GM12878 (cell line): ENCODE measurements at regions not wholly inside any gene's neighbourhood (a gene's known extent, or its start where the extent isn't known, plus 50 kb on each side); places are given as distances from the start of the nearest gene placed in this dataset.

Experiments
- ATAC-seq: fragments of 200-7000 bp; cut with Tn5 transposase; 3 replicates; pipeline ENCODE4 v1.9.1; 2020; ENCODE audit warnings: mild to moderate bottlenecking, moderate library complexity
- BruUV-seq: library from RNA; stranded (reverse); fragments of 400-500 nt; replicated peaks from 2 replicates; lab custom pipeline; 2021; lab: Mats Ljungman, UMichigan
- CTCF ChIA-PET: fragments of 300-600 bp; sonication (Branson Sonifier 250); formaldehyde crosslinking; extraction: SDS; loops from one replicate; lab custom pipeline; 2021; ENCODE audit warnings: inconsistent platforms; lab: Yijun Ruan, JAX
- POLR2A ChIA-PET: fragments of 350-600 bp; formaldehyde crosslinking; extraction: SDS; loops from one replicate; lab custom pipeline; 2021; ENCODE audit warnings: inconsistent platforms; lab: Charles Lee
- RAD21 ChIA-PET: fragments of 300-600 bp; sonication (Branson Sonifier 250); formaldehyde crosslinking; loops from one replicate; lab custom pipeline; 2023; ENCODE audit warnings: antibody characterized with exemption; ENCODE audit not compliant: unreplicated experiment; lab: Charles Lee
- SMC1A ChIA-PET: fragments of 300-600 bp; sonication (Branson Sonifier 250); formaldehyde crosslinking; loops from one replicate; lab custom pipeline; 2023; ENCODE audit not compliant: unreplicated experiment, uncharacterized antibody; lab: Charles Lee
- DNase-seq: peaks from one replicate; pipeline ENCODE4 v3.0.0-alpha.2; 2011; ENCODE audit warnings: low read depth, low spot score
- FAIRE-seq: peaks from 3 replicates; lab custom pipeline; 2011; peaks lifted over from hg19 to GRCh38; lab: Jason Lieb, UNC
- H2AFZ ChIP-seq: 2 replicates; pipeline ENCODE4 v1.6.0; 2011; ENCODE audit warnings: low read depth, low read length, control low read depth; ENCODE audit not compliant: control insufficient read depth
- H3K27ac ChIP-seq: 2 replicates; pipeline ENCODE4 v1.5.1; 2011; ENCODE audit warnings: control low read depth; ENCODE audit not compliant: control insufficient read depth, insufficient read depth
- H3K27me3 ChIP-seq, 2 experiments: replicated peaks in 1 of 2; 2 replicates each; pipeline versions ENCODE4 v1.6.0 to v1.6.1; 2011; ENCODE audit warnings: low read length in 1 of 2; ENCODE audit not compliant: control insufficient read depth in 2 of 2, insufficient read depth in 2 of 2
- H3K36me3 ChIP-seq, 2 experiments: 2 replicates each; pipeline ENCODE4 v1.5.1; 2011; ENCODE audit warnings: low read length in 1 of 2; ENCODE audit not compliant: control insufficient read depth in 2 of 2, insufficient read depth in 2 of 2
- H3K4me1 ChIP-seq: 2 replicates; pipeline ENCODE4 v1.6.1; 2011; ENCODE audit warnings: mild to moderate bottlenecking, low read length, moderate library complexity, mixed read lengths; ENCODE audit not compliant: control insufficient read depth, insufficient read depth
- H3K4me2 ChIP-seq: 2 replicates; pipeline ENCODE4 v1.6.0; 2011; ENCODE audit warnings: control low read depth; ENCODE audit not compliant: control insufficient read depth, insufficient read depth
- H3K4me3 ChIP-seq: fragments of 200-600 bp; sonication (generic); 2 replicates; pipeline ENCODE4 v1.5.1; 2016
- H3K79me2 ChIP-seq: 2 replicates; pipeline ENCODE4 v1.6.0; 2011; ENCODE audit warnings: low read length; ENCODE audit not compliant: control insufficient read depth, insufficient read depth
- H3K9ac ChIP-seq: 2 replicates; pipeline ENCODE4 v1.8.0; 2011; ENCODE audit warnings: low read length, control low read depth, mixed read lengths; ENCODE audit not compliant: control insufficient read depth, insufficient read depth
- H3K9me3 ChIP-seq: replicated peaks from 3 replicates; pipeline ENCODE4 v1.5.1; 2011; ENCODE audit warnings: mild to moderate bottlenecking, low read length; ENCODE audit not compliant: control insufficient read depth, insufficient read depth
- H4K20me1 ChIP-seq: 2 replicates; pipeline ENCODE4 v1.6.0; 2011; ENCODE audit not compliant: control insufficient read depth, insufficient read depth
- ESRRA ChIP-seq: IDR thresholded peaks from 2 replicates; pipeline ENCODE4 v1.6.1; 2012; ENCODE audit warnings: mild to moderate bottlenecking, low read length, improper control_type of control experiment
- FOXK2 ChIP-seq: fragments of 450-650 bp; IDR thresholded peaks from 2 replicates; pipeline ENCODE4 v1.6.1; 2017; ENCODE audit warnings: mild to moderate bottlenecking, moderate library complexity
- HSF1 ChIP-seq: fragments of 150-350 bp; IDR thresholded peaks from 2 replicates; pipeline ENCODE4 v1.6.1; 2014; ENCODE audit warnings: mild to moderate bottlenecking, low read depth, low read length
- IKZF1 ChIP-seq: fragments of 450-650 bp; conservative IDR thresholded peaks from 2 replicates; pipeline ENCODE4 v1.6.1; 2017; ENCODE audit warnings: antibody characterized with exemption, mild to moderate bottlenecking
- IKZF2 ChIP-seq, 2 experiments: fragments of 450-650 bp; IDR thresholded peaks; 2 replicates each; pipeline ENCODE4 v1.6.1; 2017; ENCODE audit warnings: mild to moderate bottlenecking in 2 of 2, moderate library complexity in 2 of 2
- KAT2A ChIP-seq: conservative IDR thresholded peaks from 2 replicates; pipeline ENCODE4 v1.6.1; 2011; ENCODE audit warnings: low read depth, low read length; ENCODE audit not compliant: control insufficient read depth
- MAX ChIP-seq: IDR thresholded peaks from 2 replicates; pipeline ENCODE4 v1.6.1; 2012; ENCODE audit warnings: low read depth, low read length, improper control_type of control experiment
- MXI1 ChIP-seq: fragments of 150-350 bp; IDR thresholded peaks from 2 replicates; pipeline ENCODE4 v1.6.1; 2011; ENCODE audit warnings: low read depth, mild to moderate bottlenecking, inconsistent platforms, low read length, improper control_type of control experiment
- NFYA ChIP-seq: IDR thresholded peaks from 2 replicates; pipeline ENCODE4 v1.6.1; 2011; ENCODE audit warnings: low read depth, mild to moderate bottlenecking, low read length, improper control_type of control experiment, borderline replicate concordance
- PBX3 ChIP-seq: IDR thresholded peaks from 2 replicates; pipeline ENCODE4 v1.6.1; 2011; ENCODE audit warnings: mild to moderate bottlenecking, low read depth, low read length, moderate library complexity; ENCODE audit not compliant: insufficient replicate concordance
- RAD21 ChIP-seq: IDR thresholded peaks from 2 replicates; pipeline ENCODE4 v1.6.1; 2011; ENCODE audit warnings: mild to moderate bottlenecking, low read depth, low read length, moderate library complexity; ENCODE audit not compliant: insufficient read depth
- in situ Hi-C: fragments of 300-500 bp; cut with MboI; formaldehyde crosslinking; loops from 9 replicates; pipeline ENCODE4 v1.14.3; 2018; ENCODE audit warnings: mixed read lengths
- intact Hi-C: fragments of 100-400 bp; cut with micrococcal nuclease; formaldehyde crosslinking; loops from one replicate; pipeline ENCODE4 v1.14.2; 2022; ENCODE audit not compliant: unreplicated experiment
- TF ChIP-seq, protein P1 (sequence below): fragments of 450-650 bp; IDR thresholded peaks from 2 replicates; pipeline ENCODE4 v1.6.1; 2017; ENCODE audit warnings: borderline replicate concordance
- TF ChIP-seq, protein P2 (sequence below): fragments of 450-650 bp; IDR thresholded peaks from 2 replicates; pipeline ENCODE4 v1.6.1; 2017; ENCODE audit warnings: antibody characterized with exemption, mild to moderate bottlenecking, moderate library complexity
- TF ChIP-seq, protein P3 (sequence below): fragments of 450-650 bp; formaldehyde crosslinking; IDR thresholded peaks from 2 replicates; pipeline ENCODE4 v1.4.0; 2022; ENCODE audit warnings: mild to moderate bottlenecking, moderate library complexity

DNA sequence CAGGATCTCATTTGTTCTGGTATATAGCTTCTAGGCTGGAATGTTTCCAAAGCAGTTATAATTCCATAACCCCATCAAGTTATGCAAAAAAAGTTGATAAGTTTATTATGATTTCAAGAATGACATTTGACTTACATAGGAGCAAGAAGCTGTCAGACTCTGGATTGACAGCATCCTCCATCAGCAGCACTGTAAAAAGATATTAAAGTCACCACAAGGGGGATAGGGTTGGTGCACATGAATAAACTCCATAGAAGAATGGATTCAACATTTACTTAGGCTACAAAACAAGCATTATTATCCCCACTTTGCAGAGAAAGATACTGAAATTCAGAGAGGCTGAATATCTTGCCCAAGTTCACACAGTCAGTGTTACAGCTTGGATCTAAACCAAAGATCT is 208.9 kb upstream of the SLC30A5 start:
- ChIA-PET SMC1A (no interaction called here), POLR2A (no interaction called here), RAD21 (no interaction called here), CTCF (no interaction called here)
- H3K27ac ChIP-seq: no peak overlapping the region
- H3K4me3 ChIP-seq: no peak overlapping the region
- ATAC-seq (peak; percentile 66), DNase-seq (no peak), FAIRE-seq (peak; percentile 68)
- no TSS peak for BruUV-seq
- H2AFZ ChIP-seq: no peak overlapping the region
- no peaks in the 10 kb centered on the region for H3K36me3 ChIP-seq
- no peaks in the 10 kb centered on the region for H3K79me2 ChIP-seq
- no peaks in the 10 kb centered on the region for H4K20me1 ChIP-seq
- no peaks in the 10 kb centered on the region for H3K4me1 ChIP-seq
- no peak overlapping the region for H3K4me2 ChIP-seq
- in situ Hi-C loops (no loop called here), intact Hi-C loops (no loop called here)
- no peak overlapping the region for H3K9ac ChIP-seq
- H3K27me3 ChIP-seq: 0 out of 4 replicates have a peak, but pooled peaks cover 0 to 2% of the 10 kb centered on the region in 2 experiments
- no peaks in the 10 kb centered on the region for H3K9me3 ChIP-seq
- TF ChIP-seq KAT2A (no peak), HSF1 (no peak), FOXK2 (no peak), ESRRA (no peak), RAD21 (peak; percentile 38), MAX (no peak), MXI1 (no peak), IKZF1 (no peak), IKZF2 (IDR thresholded peaks at IDR 0.05) (no peak), NFYA (no peak), PBX3 (peak; percentile 35)
- TF ChIP-seq, protein P1, sequence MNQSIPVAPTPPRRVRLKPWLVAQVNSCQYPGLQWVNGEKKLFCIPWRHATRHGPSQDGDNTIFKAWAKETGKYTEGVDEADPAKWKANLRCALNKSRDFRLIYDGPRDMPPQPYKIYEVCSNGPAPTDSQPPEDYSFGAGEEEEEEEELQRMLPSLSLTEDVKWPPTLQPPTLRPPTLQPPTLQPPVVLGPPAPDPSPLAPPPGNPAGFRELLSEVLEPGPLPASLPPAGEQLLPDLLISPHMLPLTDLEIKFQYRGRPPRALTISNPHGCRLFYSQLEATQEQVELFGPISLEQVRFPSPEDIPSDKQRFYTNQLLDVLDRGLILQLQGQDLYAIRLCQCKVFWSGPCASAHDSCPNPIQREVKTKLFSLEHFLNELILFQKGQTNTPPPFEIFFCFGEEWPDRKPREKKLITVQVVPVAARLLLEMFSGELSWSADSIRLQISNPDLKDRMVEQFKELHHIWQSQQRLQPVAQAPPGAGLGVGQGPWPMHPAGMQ: no peak
- TF ChIP-seq, protein P2, sequence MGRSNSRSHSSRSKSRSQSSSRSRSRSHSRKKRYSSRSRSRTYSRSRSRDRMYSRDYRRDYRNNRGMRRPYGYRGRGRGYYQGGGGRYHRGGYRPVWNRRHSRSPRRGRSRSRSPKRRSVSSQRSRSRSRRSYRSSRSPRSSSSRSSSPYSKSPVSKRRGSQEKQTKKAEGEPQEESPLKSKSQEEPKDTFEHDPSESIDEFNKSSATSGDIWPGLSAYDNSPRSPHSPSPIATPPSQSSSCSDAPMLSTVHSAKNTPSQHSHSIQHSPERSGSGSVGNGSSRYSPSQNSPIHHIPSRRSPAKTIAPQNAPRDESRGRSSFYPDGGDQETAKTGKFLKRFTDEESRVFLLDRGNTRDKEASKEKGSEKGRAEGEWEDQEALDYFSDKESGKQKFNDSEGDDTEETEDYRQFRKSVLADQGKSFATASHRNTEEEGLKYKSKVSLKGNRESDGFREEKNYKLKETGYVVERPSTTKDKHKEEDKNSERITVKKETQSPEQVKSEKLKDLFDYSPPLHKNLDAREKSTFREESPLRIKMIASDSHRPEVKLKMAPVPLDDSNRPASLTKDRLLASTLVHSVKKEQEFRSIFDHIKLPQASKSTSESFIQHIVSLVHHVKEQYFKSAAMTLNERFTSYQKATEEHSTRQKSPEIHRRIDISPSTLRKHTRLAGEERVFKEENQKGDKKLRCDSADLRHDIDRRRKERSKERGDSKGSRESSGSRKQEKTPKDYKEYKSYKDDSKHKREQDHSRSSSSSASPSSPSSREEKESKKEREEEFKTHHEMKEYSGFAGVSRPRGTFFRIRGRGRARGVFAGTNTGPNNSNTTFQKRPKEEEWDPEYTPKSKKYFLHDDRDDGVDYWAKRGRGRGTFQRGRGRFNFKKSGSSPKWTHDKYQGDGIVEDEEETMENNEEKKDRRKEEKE: no peak
- TF ChIP-seq, protein P3, sequence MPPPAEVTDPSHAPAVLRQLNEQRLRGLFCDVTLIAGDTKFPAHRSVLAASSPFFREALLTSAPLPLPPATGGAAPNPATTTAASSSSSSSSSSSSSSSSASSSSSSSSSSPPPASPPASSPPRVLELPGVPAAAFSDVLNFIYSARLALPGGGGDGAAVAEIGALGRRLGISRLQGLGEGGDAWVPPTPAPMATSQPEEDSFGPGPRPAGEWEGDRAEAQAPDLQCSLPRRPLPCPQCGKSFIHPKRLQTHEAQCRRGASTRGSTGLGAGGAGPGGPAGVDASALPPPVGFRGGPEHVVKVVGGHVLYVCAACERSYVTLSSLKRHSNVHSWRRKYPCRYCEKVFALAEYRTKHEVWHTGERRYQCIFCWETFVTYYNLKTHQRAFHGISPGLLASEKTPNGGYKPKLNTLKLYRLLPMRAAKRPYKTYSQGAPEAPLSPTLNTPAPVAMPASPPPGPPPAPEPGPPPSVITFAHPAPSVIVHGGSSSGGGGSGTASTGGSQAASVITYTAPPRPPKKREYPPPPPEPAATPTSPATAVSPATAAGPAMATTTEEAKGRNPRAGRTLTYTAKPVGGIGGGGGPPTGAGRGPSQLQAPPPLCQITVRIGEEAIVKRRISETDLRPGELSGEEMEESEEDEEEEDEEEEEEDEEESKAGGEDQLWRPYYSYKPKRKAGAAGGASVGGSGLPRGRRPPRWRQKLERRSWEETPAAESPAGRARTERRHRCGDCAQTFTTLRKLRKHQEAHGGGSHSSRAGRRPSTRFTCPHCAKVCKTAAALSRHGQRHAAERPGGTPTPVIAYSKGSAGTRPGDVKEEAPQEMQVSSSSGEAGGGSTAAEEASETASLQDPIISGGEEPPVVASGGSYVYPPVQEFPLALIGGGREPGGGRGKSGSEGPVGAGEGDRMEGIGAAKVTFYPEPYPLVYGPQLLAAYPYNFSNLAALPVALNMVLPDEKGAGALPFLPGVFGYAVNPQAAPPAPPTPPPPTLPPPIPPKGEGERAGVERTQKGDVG (CRISPR knock-in tag): no peak
